CD4-positive, alpha-beta memory T cell (primary cell): ENCODE measurements at regions not wholly inside any gene's neighbourhood (a gene's known extent, or its start where the extent isn't known, plus 50 kb on each side); places are given as distances from the start of the nearest gene placed in this dataset.

ENCODE experiments used
- CTCF ChIA-PET: fragments of 350-600 bp; sonication (Branson Sonifier 250); formaldehyde crosslinking; loops from one replicate; lab custom pipeline; 2021; ENCODE audit warnings: inconsistent platforms; ENCODE audit not compliant: partially characterized antibody; lab: Charles Lee
- POLR2A ChIA-PET: fragments of 350-600 bp; sonication (Branson Sonifier 250); formaldehyde crosslinking; loops from one replicate; lab custom pipeline; 2021; ENCODE audit not compliant: partially characterized antibody; lab: Charles Lee
- DNase-seq, 5 donors: peaks; one replicate each; pipeline versions ENCODE4 v3.0.0 to v3.0.0-alpha.2; 2020 to 2022; ENCODE audit warnings: mixed read lengths in 1 of 5
- H3K27ac ChIP-seq: one replicate; pipeline ENCODE4 v1.7.0; 2013; ENCODE audit warnings: low read depth, low read length
- H3K27me3 ChIP-seq: 2 replicates; pipeline ENCODE4 v1.7.0; 2013; ENCODE audit warnings: mild to moderate bottlenecking, low read length, moderate library complexity; ENCODE audit not compliant: insufficient read depth
- H3K36me3 ChIP-seq: 2 replicates; pipeline ENCODE4 v1.7.0; 2013; ENCODE audit warnings: mild to moderate bottlenecking, low read length, moderate library complexity; ENCODE audit not compliant: insufficient read depth
- H3K4me1 ChIP-seq: 2 replicates; pipeline ENCODE4 v1.7.0; 2013; ENCODE audit warnings: mild to moderate bottlenecking, low read length, moderate library complexity; ENCODE audit not compliant: insufficient read depth
- H3K4me3 ChIP-seq, 2 donors: one replicate each; pipeline ENCODE4 v1.7.0; 2013; ENCODE audit warnings: low read length in 2 of 2, mild to moderate bottlenecking in 1 of 2
- H3K9me3 ChIP-seq, 2 donors: one replicate each; pipeline ENCODE4 v1.7.0; 2013; ENCODE audit warnings: low read length in 2 of 2, control low read depth in 1 of 2; ENCODE audit not compliant: control insufficient read depth in 1 of 2
- H3K27ac Mint-ChIP-seq, 7 donors: one replicate each; pipeline ENCODE4 v1.8.0; 2020 to 2021; ENCODE audit warnings: mixed read lengths in 7 of 7, mild to moderate bottlenecking in 6 of 7, inconsistent platforms in 3 of 7, moderate library complexity in 3 of 7
- H3K27me3 Mint-ChIP-seq, 2 donors: one replicate each; pipeline ENCODE4 v1.8.0; 2020 to 2021; ENCODE audit warnings: mixed read lengths in 2 of 2
- H3K36me3 Mint-ChIP-seq, 2 donors: one replicate each; pipeline ENCODE4 v1.8.0; 2020 to 2021; ENCODE audit warnings: mixed read lengths in 2 of 2, inconsistent platforms in 1 of 2, mild to moderate bottlenecking in 1 of 2
- H3K4me1 Mint-ChIP-seq, 4 donors: one replicate each; pipeline ENCODE4 v1.8.0; 2020 to 2021; ENCODE audit warnings: mixed read lengths in 4 of 4, mild to moderate bottlenecking in 1 of 4
- H3K4me3 Mint-ChIP-seq, 8 donors: one replicate each; pipeline ENCODE4 v1.8.0; 2020 to 2021; ENCODE audit warnings: mixed read lengths in 8 of 8, mild to moderate bottlenecking in 7 of 8, moderate library complexity in 6 of 8, inconsistent platforms in 3 of 8
- H3K9me3 Mint-ChIP-seq, 8 donors: one replicate each; pipeline ENCODE4 v1.8.0; 2020 to 2021; ENCODE audit warnings: mixed read lengths in 8 of 8, mild to moderate bottlenecking in 5 of 8, inconsistent platforms in 3 of 8, moderate library complexity in 1 of 8
- intact Hi-C: fragments of 100-400 bp; cut with micrococcal nuclease; formaldehyde crosslinking; loops from one replicate; pipeline ENCODE4 v1.15.1; 2023

- Histone ChIP-seq H3K9me3 (no peaks in the 10 kb centered on the region), H3K27me3 (no peaks in the 10 kb centered on the region), H3K4me1 (no peaks in the 10 kb centered on the region), H3K36me3 (no peaks in the 10 kb centered on the region), H3K27ac (no peak overlapping the region), H3K4me3 (no peak overlapping the region)
- CTCF ChIA-PET = no interaction called here
- peaks cover 1 to 3% of the 10 kb centered on the region in 2 donors for H3K27me3 Mint-ChIP-seq
- H3K4me1 Mint-ChIP-seq = peaks cover 0 to 3% (median 0%) of the 10 kb centered on the region in 4 donors
- no peaks in the 10 kb centered on the region for H3K9me3 Mint-ChIP-seq
- no peak overlapping the region for H3K27ac Mint-ChIP-seq
- no peak overlapping the region for H3K4me3 Mint-ChIP-seq
- no peaks in the 10 kb centered on the region for H3K36me3 Mint-ChIP-seq
- POLR2A ChIA-PET = no interaction called here
- intact Hi-C loops = no loop called here
- no peak for DNase-seq
Observed at GRCh38 chr7:106806556-106806955, 58.5 kb upstream of the PIK3CG start.

GRCh38 chr7:106807474-106807873 is 57.6 kb upstream of the PIK3CG start:
- H3K4me3 Mint-ChIP-seq = no peak overlapping the region
- intact Hi-C loops = no loop called here
- H3K9me3 Mint-ChIP-seq = no peaks in the 10 kb centered on the region
- peaks cover 0 to 7% (median 4%) of the 10 kb centered on the region in 4 donors for H3K4me1 Mint-ChIP-seq
- no peak for DNase-seq
- H3K9me3 ChIP-seq = no peaks in the 10 kb centered on the region
- H3K36me3 Mint-ChIP-seq = no peaks in the 10 kb centered on the region
- CTCF ChIA-PET = no interaction called here
- H3K27ac Mint-ChIP-seq = no peak overlapping the region
- no peak overlapping the region for H3K27ac ChIP-seq
- H3K4me3 ChIP-seq = no peak overlapping the region
- peaks cover 0 to 3% of the 10 kb centered on the region in 2 donors for H3K27me3 Mint-ChIP-seq
- no peaks in the 10 kb centered on the region for H3K27me3 ChIP-seq
- POLR2A ChIA-PET = no interaction called here
- H3K36me3 ChIP-seq = no peaks in the 10 kb centered on the region
- no peaks in the 10 kb centered on the region for H3K4me1 ChIP-seq

GRCh38 chr7:106808967-106809635 is 56.0 kb upstream of the PIK3CG start:
- H3K36me3 ChIP-seq = no peaks in the 10 kb centered on the region
- H3K9me3 ChIP-seq = no peaks in the 10 kb centered on the region
- no peak overlapping the region for H3K4me3 Mint-ChIP-seq
- no peak overlapping the region for H3K27ac ChIP-seq
- H3K4me1 ChIP-seq = no peaks in the 10 kb centered on the region
- no peaks in the 10 kb centered on the region for H3K36me3 Mint-ChIP-seq
- intact Hi-C loops = no loop called here
- no peak overlapping the region for H3K27ac Mint-ChIP-seq
- DNase-seq = no peak
- no peaks in the 10 kb centered on the region for H3K9me3 Mint-ChIP-seq
- H3K27me3 ChIP-seq = no peaks in the 10 kb centered on the region
- POLR2A ChIA-PET = no interaction called here
- CTCF ChIA-PET = no interaction called here
- H3K4me1 Mint-ChIP-seq = peaks cover 0 to 7% (median 4%) of the 10 kb centered on the region in 4 donors
- no peak overlapping the region for H3K4me3 ChIP-seq
- no peaks in the 10 kb centered on the region for H3K27me3 Mint-ChIP-seq

- H3K9me3 Mint-ChIP-seq = no peaks in the 10 kb centered on the region
- peaks cover 0 to 7% (median 4%) of the 10 kb centered on the region in 4 donors for H3K4me1 Mint-ChIP-seq
- H3K36me3 ChIP-seq = no peaks in the 10 kb centered on the region
- H3K4me3 ChIP-seq = no peak overlapping the region
- no peaks in the 10 kb centered on the region for H3K27me3 Mint-ChIP-seq
- H3K4me3 Mint-ChIP-seq = no peak overlapping the region
- no peaks in the 10 kb centered on the region for H3K36me3 Mint-ChIP-seq
- POLR2A ChIA-PET = no interaction called here
- intact Hi-C loops = no loop called here
- DNase-seq = no peak
- H3K27ac Mint-ChIP-seq = peak overlapping the region in 1 of 7 donors; percentile 44
- H3K4me1 ChIP-seq = no peaks in the 10 kb centered on the region
- H3K27ac ChIP-seq = no peak overlapping the region
- CTCF ChIA-PET = interaction anchor here (1.3 to 1.6 kb wide), 2 partner anchors 19 to 336 kb away, joined by 3 to 6 read pairs; no protein-coding TSS in a partner anchor
- H3K27me3 ChIP-seq = no peaks in the 10 kb centered on the region
- H3K9me3 ChIP-seq = no peaks in the 10 kb centered on the region
Observed at GRCh38 chr7:106811472-106811871, 53.6 kb upstream of the PIK3CG start.

GRCh38 chr7:106812027-106812643 is 52.9 kb upstream of the PIK3CG start:
- intact Hi-C loops = no loop called here
- no peaks in the 10 kb centered on the region for H3K36me3 Mint-ChIP-seq

GRCh38 chr7:106813705-106814305 is 51.3 kb upstream of the PIK3CG start:
- no peaks in the 10 kb centered on the region for H3K36me3 Mint-ChIP-seq
- Histone ChIP-seq H3K9me3 (no peaks in the 10 kb centered on the region), H3K36me3 (no peaks in the 10 kb centered on the region), H3K27me3 (no peaks in the 10 kb centered on the region), H3K27ac (no peak overlapping the region), H3K4me3 (no peak overlapping the region), H3K4me1 (no peaks in the 10 kb centered on the region)
- CTCF ChIA-PET = no interaction called here
- no peak for DNase-seq
- no peak overlapping the region for H3K27ac Mint-ChIP-seq
- no peak overlapping the region for H3K4me3 Mint-ChIP-seq
- H3K4me1 Mint-ChIP-seq = peaks cover 0 to 7% (median 4%) of the 10 kb centered on the region in 4 donors
- no peaks in the 10 kb centered on the region for H3K27me3 Mint-ChIP-seq
- POLR2A ChIA-PET = no interaction called here
- no peaks in the 10 kb centered on the region for H3K9me3 Mint-ChIP-seq
- intact Hi-C loops = no loop called here

More at GRCh38 chr7:106812027-106812643, 52.9 kb upstream of the PIK3CG start:
- Mint-ChIP-seq H3K4me3 (no peak overlapping the region), H3K27me3 (no peaks in the 10 kb centered on the region), H3K27ac (no peak overlapping the region), H3K9me3 (no peaks in the 10 kb centered on the region), H3K4me1 (peaks cover 0 to 7% (median 4%) of the 10 kb centered on the region in 4 donors)
- no peaks in the 10 kb centered on the region for H3K27me3 ChIP-seq
- H3K4me1 ChIP-seq = no peaks in the 10 kb centered on the region
- CTCF ChIA-PET = interaction anchor here (1.3 to 1.6 kb wide), 3 partner anchors 19 to 336 kb away, joined by 3 to 6 read pairs (median 4); no protein-coding TSS in a partner anchor
- H3K27ac ChIP-seq = no peak overlapping the region
- H3K36me3 ChIP-seq = no peaks in the 10 kb centered on the region
- POLR2A ChIA-PET = interaction anchor here (0.6 kb wide), 1 partner anchor 19 kb away, joined by 3 read pairs; no protein-coding TSS in a partner anchor
- no peak for DNase-seq
- no peak overlapping the region for H3K4me3 ChIP-seq
- H3K9me3 ChIP-seq = no peaks in the 10 kb centered on the region

- Mint-ChIP-seq H3K9me3 (no peaks in the 10 kb centered on the region), H3K27ac (no peak overlapping the region), H3K4me1 (peaks cover 0 to 7% (median 4%) of the 10 kb centered on the region in 4 donors), H3K27me3 (no peaks in the 10 kb centered on the region), H3K4me3 (no peak overlapping the region), H3K36me3 (no peaks in the 10 kb centered on the region)
- no peaks in the 10 kb centered on the region for H3K36me3 ChIP-seq
- no peaks in the 10 kb centered on the region for H3K27me3 ChIP-seq
- intact Hi-C loops = no loop called here
- no peaks in the 10 kb centered on the region for H3K4me1 ChIP-seq
- no peaks in the 10 kb centered on the region for H3K9me3 ChIP-seq
- DNase-seq = no peak
- ChIA-PET CTCF (no interaction called here), POLR2A (no interaction called here)
- no peak overlapping the region for H3K27ac ChIP-seq
- H3K4me3 ChIP-seq = no peak overlapping the region
Observed at GRCh38 chr7:106814887-106815286, 50.2 kb upstream of the PIK3CG start.
